ENCODE measurements at regions not wholly inside any gene's neighbourhood (a gene's known extent, or its start where the extent isn't known, plus 50 kb on each side); places are given as distances from the start of the nearest gene placed in this dataset.

DNA sequence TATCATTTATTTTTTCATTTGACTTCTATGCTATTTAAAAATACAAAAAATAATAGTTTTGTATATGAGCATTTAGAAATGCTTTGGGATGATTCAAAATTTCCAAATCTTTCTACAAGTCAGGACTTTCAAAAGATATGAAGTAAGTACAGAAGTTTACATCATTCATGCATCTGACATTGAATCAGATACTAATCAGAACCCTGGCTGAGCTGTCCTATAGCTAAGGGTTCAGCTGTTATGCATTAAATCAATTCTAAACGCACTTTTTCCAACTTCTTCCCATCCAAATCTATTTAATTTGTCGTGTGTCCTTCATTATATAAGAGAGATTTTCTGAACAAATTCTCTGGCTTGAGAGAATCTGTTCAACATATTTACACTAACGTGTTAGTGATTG is 779.4 kb downstream of the LTN1 start:
- Histone ChIP-seq H3K27ac (ENCODE audit: low read depth, low read length) (no peak overlapping the region), H3K27me3 (ENCODE audit: low read length) (no peaks in the 10 kb centered on the region)

DNA sequence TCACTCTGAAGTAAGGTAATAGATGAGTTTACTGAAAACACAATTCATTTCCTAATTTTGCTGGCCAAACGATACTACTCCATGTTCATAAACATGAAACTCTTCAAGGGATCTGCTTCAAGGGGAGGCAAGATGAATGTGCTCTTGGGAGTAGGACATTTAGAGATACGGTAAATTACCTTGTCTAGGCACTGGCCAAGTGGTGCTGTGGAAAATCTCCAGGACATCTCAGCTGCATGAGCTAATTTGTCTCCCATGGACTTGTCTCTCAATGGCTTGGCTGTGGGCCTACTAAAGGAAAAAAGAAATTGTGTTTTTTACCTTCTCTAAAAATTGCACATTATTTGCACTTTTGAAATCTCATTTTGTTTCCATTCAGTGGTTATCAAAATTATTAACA is 780.6 kb downstream of the LTN1 start:
- no peak overlapping the region for H3K9ac ChIP-seq (ENCODE audit: low read length)
- H3K27me3 ChIP-seq (ENCODE audit: low read length), result no peaks in the 10 kb centered on the region
- no peaks in the 10 kb centered on the region for H3K79me2 ChIP-seq (ENCODE audit: insufficient read depth, low read length)
- H3K27ac ChIP-seq (ENCODE audit: low read depth, low read length), result no peak overlapping the region
- no peaks in the 10 kb centered on the region for H3K9me3 ChIP-seq (ENCODE audit: insufficient read depth, low read length)
- no peak overlapping the region for H3K4me3 ChIP-seq (ENCODE audit: insufficient read depth, low read length, poor library complexity, severe bottlenecking)
- H3K4me2 ChIP-seq (ENCODE audit: low read depth, low read length, poor library complexity, severe bottlenecking), result no peak overlapping the region
- no peaks in the 10 kb centered on the region for H3K9me2 ChIP-seq (replicated peaks; ENCODE audit: insufficient read depth, low read length)
- H4K20me1 ChIP-seq (ENCODE audit: low read depth, low read length), result no peaks in the 10 kb centered on the region
- no peaks in the 10 kb centered on the region for H3K36me3 ChIP-seq (ENCODE audit: low read length)
- no peaks in the 10 kb centered on the region for H3F3A ChIP-seq (ENCODE audit: insufficient read depth)
- TF ChIP-seq, protein P1, sequence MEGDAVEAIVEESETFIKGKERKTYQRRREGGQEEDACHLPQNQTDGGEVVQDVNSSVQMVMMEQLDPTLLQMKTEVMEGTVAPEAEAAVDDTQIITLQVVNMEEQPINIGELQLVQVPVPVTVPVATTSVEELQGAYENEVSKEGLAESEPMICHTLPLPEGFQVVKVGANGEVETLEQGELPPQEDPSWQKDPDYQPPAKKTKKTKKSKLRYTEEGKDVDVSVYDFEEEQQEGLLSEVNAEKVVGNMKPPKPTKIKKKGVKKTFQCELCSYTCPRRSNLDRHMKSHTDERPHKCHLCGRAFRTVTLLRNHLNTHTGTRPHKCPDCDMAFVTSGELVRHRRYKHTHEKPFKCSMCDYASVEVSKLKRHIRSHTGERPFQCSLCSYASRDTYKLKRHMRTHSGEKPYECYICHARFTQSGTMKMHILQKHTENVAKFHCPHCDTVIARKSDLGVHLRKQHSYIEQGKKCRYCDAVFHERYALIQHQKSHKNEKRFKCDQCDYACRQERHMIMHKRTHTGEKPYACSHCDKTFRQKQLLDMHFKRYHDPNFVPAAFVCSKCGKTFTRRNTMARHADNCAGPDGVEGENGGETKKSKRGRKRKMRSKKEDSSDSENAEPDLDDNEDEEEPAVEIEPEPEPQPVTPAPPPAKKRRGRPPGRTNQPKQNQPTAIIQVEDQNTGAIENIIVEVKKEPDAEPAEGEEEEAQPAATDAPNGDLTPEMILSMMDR (IDR thresholded peaks at IDR 0.05; ENCODE audit: insufficient read depth, low read length, poor library complexity, severe bottlenecking), result no peak
- no peak for TF ChIP-seq EZH2phosphoT487 (conservative IDR thresholded peaks at IDR 0.05; ENCODE audit: low read length)
- no peak overlapping the region for H2AFZ ChIP-seq (ENCODE audit: low read depth, low read length, severe bottlenecking)

More for the DNA sequence above, 779.4 kb downstream of the LTN1 start:
- H3K4me3 ChIP-seq (ENCODE audit: insufficient read depth, low read length, poor library complexity, severe bottlenecking), result no peak overlapping the region
- H2AFZ ChIP-seq (ENCODE audit: low read depth, low read length, severe bottlenecking), result no peak overlapping the region
- no peak overlapping the region for H3K4me2 ChIP-seq (ENCODE audit: low read depth, low read length, poor library complexity, severe bottlenecking)
- no peaks in the 10 kb centered on the region for H3K36me3 ChIP-seq (ENCODE audit: low read length)
- H3F3A ChIP-seq (ENCODE audit: insufficient read depth), result no peaks in the 10 kb centered on the region
- TF ChIP-seq EZH2phosphoT487 (conservative IDR thresholded peaks at IDR 0.05; ENCODE audit: low read length), result no peak
- TF ChIP-seq, protein P1 (IDR thresholded peaks at IDR 0.05; ENCODE audit: insufficient read depth, low read length, poor library complexity, severe bottlenecking), result no peak
- no peaks in the 10 kb centered on the region for H4K20me1 ChIP-seq (ENCODE audit: low read depth, low read length)
- no peak overlapping the region for H3K9ac ChIP-seq (ENCODE audit: low read length)
- no peaks in the 10 kb centered on the region for H3K9me2 ChIP-seq (replicated peaks; ENCODE audit: insufficient read depth, low read length)
- no peaks in the 10 kb centered on the region for H3K9me3 ChIP-seq (ENCODE audit: insufficient read depth, low read length)
- no peaks in the 10 kb centered on the region for H3K79me2 ChIP-seq (ENCODE audit: insufficient read depth, low read length)

DNA sequence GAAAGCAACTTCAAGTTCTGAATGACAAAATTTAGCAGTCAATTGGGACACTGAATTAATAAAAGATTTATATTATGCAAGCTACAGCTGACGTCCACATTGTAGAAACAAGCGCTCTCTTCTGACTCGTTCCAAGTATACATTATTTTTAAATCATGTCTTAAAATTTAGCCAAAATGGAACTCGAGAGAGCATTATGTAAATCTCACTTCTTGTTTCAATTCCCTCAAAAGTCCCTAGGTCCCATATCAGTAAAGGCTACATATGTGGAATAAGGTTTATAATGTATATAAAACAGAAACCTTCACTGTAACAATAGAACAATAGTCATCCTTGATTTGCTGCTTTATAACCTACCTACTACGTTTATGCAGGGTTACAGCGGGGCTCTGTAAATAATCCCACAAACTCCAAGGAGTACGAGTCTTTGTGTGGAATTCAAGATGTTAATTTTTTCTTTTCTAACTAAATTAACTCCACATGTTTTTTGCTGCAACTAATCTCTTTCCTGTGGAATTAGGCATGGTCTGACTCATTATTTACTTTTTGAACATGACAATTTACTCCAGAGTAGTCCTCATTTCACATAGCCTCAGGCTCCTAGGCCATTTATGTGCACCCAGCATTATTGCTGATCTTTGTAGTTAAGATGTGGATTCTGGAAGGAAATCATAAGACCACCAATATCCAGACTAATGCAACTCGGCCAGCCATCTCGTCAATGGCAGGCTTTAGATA is 785.1 kb downstream of the LTN1 start:
- H3K27ac ChIP-seq (ENCODE audit: low read depth, low read length), result no peak overlapping the region
- no peak overlapping the region for H2AFZ ChIP-seq (ENCODE audit: low read depth, low read length, severe bottlenecking)
- H3K4me3 ChIP-seq (ENCODE audit: insufficient read depth, low read length, poor library complexity, severe bottlenecking), result no peak overlapping the region
- no peaks in the 10 kb centered on the region for H3K36me3 ChIP-seq (ENCODE audit: low read length)
- H3K9ac ChIP-seq (ENCODE audit: low read length), result no peak overlapping the region
- no peaks in the 10 kb centered on the region for H3K79me2 ChIP-seq (ENCODE audit: insufficient read depth, low read length)
- no peaks in the 10 kb centered on the region for H3K9me2 ChIP-seq (replicated peaks; ENCODE audit: insufficient read depth, low read length)
- no peaks in the 10 kb centered on the region for H3K27me3 ChIP-seq (ENCODE audit: low read length)
- TF ChIP-seq EZH2phosphoT487 (conservative IDR thresholded peaks at IDR 0.05; ENCODE audit: low read length), result no peak
- TF ChIP-seq, protein P1 (IDR thresholded peaks at IDR 0.05; ENCODE audit: insufficient read depth, low read length, poor library complexity, severe bottlenecking), result no peak
- no peaks in the 10 kb centered on the region for H3K9me3 ChIP-seq (ENCODE audit: insufficient read depth, low read length)
- no peaks in the 10 kb centered on the region for H4K20me1 ChIP-seq (ENCODE audit: low read depth, low read length)
- H3F3A ChIP-seq (ENCODE audit: insufficient read depth), result no peaks in the 10 kb centered on the region
- H3K4me2 ChIP-seq (ENCODE audit: low read depth, low read length, poor library complexity, severe bottlenecking), result no peak overlapping the region
